ENCODE measurements at regions not wholly inside any gene's neighbourhood (a gene's known extent, or its start where the extent isn't known, plus 50 kb on each side); places are given as distances from the start of the nearest gene placed in this dataset.

DNA sequence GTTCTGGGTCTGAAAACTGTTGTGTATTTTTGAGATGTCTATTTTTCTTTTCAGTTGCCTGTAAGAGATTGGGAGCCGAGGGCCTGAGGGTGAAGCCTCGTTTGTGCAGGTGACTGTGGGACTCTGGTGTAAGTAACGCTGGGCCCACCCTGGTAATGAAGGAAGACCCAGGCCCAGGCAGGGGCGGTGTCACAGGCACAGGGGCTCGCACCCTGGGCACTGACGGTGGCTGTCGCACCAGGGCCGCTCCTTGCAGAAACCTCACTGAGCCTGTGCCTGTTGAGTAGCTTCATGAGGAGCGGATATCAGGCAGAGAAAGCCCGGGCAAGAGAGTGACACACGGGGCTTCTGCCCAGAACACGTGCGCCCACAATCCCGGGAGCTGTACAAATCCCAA, 541.4 kb downstream of the TRIML1 start:
- H3K27ac ChIP-seq = no peak overlapping the region
- H3K9me3 ChIP-seq = no peaks in the 10 kb centered on the region
- no peaks in the 10 kb centered on the region for H3K36me3 ChIP-seq
- TF ChIP-seq, protein P1, sequence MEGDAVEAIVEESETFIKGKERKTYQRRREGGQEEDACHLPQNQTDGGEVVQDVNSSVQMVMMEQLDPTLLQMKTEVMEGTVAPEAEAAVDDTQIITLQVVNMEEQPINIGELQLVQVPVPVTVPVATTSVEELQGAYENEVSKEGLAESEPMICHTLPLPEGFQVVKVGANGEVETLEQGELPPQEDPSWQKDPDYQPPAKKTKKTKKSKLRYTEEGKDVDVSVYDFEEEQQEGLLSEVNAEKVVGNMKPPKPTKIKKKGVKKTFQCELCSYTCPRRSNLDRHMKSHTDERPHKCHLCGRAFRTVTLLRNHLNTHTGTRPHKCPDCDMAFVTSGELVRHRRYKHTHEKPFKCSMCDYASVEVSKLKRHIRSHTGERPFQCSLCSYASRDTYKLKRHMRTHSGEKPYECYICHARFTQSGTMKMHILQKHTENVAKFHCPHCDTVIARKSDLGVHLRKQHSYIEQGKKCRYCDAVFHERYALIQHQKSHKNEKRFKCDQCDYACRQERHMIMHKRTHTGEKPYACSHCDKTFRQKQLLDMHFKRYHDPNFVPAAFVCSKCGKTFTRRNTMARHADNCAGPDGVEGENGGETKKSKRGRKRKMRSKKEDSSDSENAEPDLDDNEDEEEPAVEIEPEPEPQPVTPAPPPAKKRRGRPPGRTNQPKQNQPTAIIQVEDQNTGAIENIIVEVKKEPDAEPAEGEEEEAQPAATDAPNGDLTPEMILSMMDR (IDR thresholded peaks at IDR 0.05) = no peak
- DNase-seq (ENCODE audit: low spot score) (no peak), ATAC-seq (ENCODE audit: insufficient number of reproducible peaks, low FRiP score, low read depth) (no peak)
- H3K4me3 ChIP-seq = no peak overlapping the region
- no peaks in the 10 kb centered on the region for H3K27me3 ChIP-seq (replicated peaks; ENCODE audit: insufficient read depth)
- no peaks in the 10 kb centered on the region for H3K4me1 ChIP-seq (ENCODE audit: control insufficient read depth in 1 of 2, low read depth in 2 of 2)

GRCh38 chr4:188682321-188682720, 543.1 kb downstream of the TRIML1 start:
- Histone ChIP-seq H3K9me3 (no peaks in the 10 kb centered on the region), H3K4me1 (ENCODE audit: control insufficient read depth in 1 of 2, low read depth in 2 of 2) (no peaks in the 10 kb centered on the region), H3K36me3 (no peaks in the 10 kb centered on the region), H3K4me3 (no peak overlapping the region), H3K27me3 (replicated peaks; ENCODE audit: insufficient read depth) (no peaks in the 10 kb centered on the region), H3K27ac (no peak overlapping the region)
- no peak for ATAC-seq (ENCODE audit: insufficient number of reproducible peaks, low FRiP score, low read depth)
- TF ChIP-seq, protein P1 (IDR thresholded peaks at IDR 0.05) = no peak
- no peak for DNase-seq (ENCODE audit: low spot score)

- H3K27me3 ChIP-seq (replicated peaks; ENCODE audit: insufficient read depth) = no peaks in the 10 kb centered on the region
- H3K4me1 ChIP-seq (ENCODE audit: control insufficient read depth in 1 of 2, low read depth in 2 of 2) = no peaks in the 10 kb centered on the region
- H3K36me3 ChIP-seq = no peaks in the 10 kb centered on the region
- no peaks in the 10 kb centered on the region for H3K9me3 ChIP-seq
- no peak overlapping the region for H3K27ac ChIP-seq
- TF ChIP-seq, protein P1 (IDR thresholded peaks at IDR 0.05) = no peak
- no peak overlapping the region for H3K4me3 ChIP-seq
- ATAC-seq (ENCODE audit: insufficient number of reproducible peaks, low FRiP score, low read depth) (no peak), DNase-seq (ENCODE audit: low spot score) (no peak)
Observed at GRCh38 chr4:188683571-188683970, 544.3 kb downstream of the TRIML1 start.

GRCh38 chr4:188688956-188689355, 549.7 kb downstream of the TRIML1 start:
- Histone ChIP-seq H3K9me3 (no peaks in the 10 kb centered on the region), H3K4me3 (no peak overlapping the region), H3K36me3 (no peaks in the 10 kb centered on the region), H3K27ac (no peak overlapping the region), H3K27me3 (replicated peaks; ENCODE audit: insufficient read depth) (no peaks in the 10 kb centered on the region), H3K4me1 (ENCODE audit: control insufficient read depth in 1 of 2, low read depth in 2 of 2) (no peaks in the 10 kb centered on the region)
- TF ChIP-seq, protein P1 (IDR thresholded peaks at IDR 0.05) = no peak
- DNase-seq (ENCODE audit: low spot score) (no peak), ATAC-seq (ENCODE audit: insufficient number of reproducible peaks, low FRiP score, low read depth) (no peak)

DNA sequence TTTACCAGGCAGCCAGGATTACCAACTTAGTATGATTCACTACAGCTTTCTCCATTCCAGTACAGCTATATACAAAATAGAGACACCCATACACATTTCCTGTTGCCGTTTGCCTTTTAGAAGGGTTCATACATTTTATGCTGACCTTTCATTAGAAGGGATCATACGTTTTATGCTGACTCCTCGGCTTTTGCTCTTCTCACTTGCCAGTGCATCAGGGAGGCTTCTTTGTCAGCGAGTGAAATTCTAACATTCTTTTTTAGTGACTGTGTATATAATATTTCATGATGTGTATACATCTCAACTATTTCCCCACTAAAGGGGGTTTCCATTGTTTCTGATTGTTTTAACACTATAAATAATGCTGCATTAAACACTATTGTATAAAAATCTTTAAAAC, 552.6 kb downstream of the TRIML1 start:
- Histone ChIP-seq H3K9me3 (no peaks in the 10 kb centered on the region), H3K27ac (no peak overlapping the region), H3K4me1 (ENCODE audit: control insufficient read depth in 1 of 2, low read depth in 2 of 2) (no peaks in the 10 kb centered on the region), H3K36me3 (no peaks in the 10 kb centered on the region), H3K4me3 (no peak overlapping the region), H3K27me3 (replicated peaks; ENCODE audit: insufficient read depth) (no peaks in the 10 kb centered on the region)
- DNase-seq (ENCODE audit: low spot score) (no peak), ATAC-seq (ENCODE audit: insufficient number of reproducible peaks, low FRiP score, low read depth) (no peak)
- TF ChIP-seq, protein P1 (IDR thresholded peaks at IDR 0.05) = no peak
